ENCODE measurements at regions not wholly inside any gene's neighbourhood (a gene's known extent, or its start where the extent isn't known, plus 50 kb on each side); places are given as distances from the start of the nearest gene placed in this dataset.
"Not testable (repeated sequence)": the region's sequence is repeated elsewhere in the genome, so short reads cannot be mapped to it uniquely, and the experiment has no call there.

- no peak for DNase-seq
Measured at GRCh38 chr4:71212216-71212615, 126.6 kb upstream of the SLC4A4 start.

GRCh38 chr4:71214578-71214977 is 124.2 kb upstream of the SLC4A4 start:
- DNase-seq: no peak

GRCh38 chr4:71216316-71216959 is 122.4 kb upstream of the SLC4A4 start:
- no peak for DNase-seq

- DNase-seq: no peak
Measured at GRCh38 chr4:71217688-71218087, 121.1 kb upstream of the SLC4A4 start.

- DNase-seq: not testable (repeated sequence)
Measured at GRCh38 chr4:71220848-71221247, 118.0 kb upstream of the SLC4A4 start.

- no peak for DNase-seq
Measured at GRCh38 chr4:71221510-71222466, 117.0 kb upstream of the SLC4A4 start.

- no peak for DNase-seq
Measured at GRCh38 chr4:71222661-71223060, 116.2 kb upstream of the SLC4A4 start.

- no peak for DNase-seq
Measured at GRCh38 chr4:71229477-71230270, 109.1 kb upstream of the SLC4A4 start.

GRCh38 chr4:71230271-71231128 is 108.3 kb upstream of the SLC4A4 start:
- DNase-seq: no peak

- no peak for DNase-seq
Measured at GRCh38 chr4:71231129-71232055, 107.4 kb upstream of the SLC4A4 start.

- DNase-seq: no peak
Measured at GRCh38 chr4:71232056-71232430, 106.8 kb upstream of the SLC4A4 start.

GRCh38 chr4:71232846-71233245 is 106.0 kb upstream of the SLC4A4 start:
- no peak for DNase-seq

- DNase-seq: no peak
Measured at GRCh38 chr4:71235311-71236201, 103.3 kb upstream of the SLC4A4 start.

GRCh38 chr4:71236226-71236625 is 102.6 kb upstream of the SLC4A4 start:
- no peak for DNase-seq

GRCh38 chr4:71237641-71238040 is 101.2 kb upstream of the SLC4A4 start:
- DNase-seq: no peak

GRCh38 chr4:71239365-71239764 is 99.5 kb upstream of the SLC4A4 start:
- DNase-seq: no peak

- DNase-seq: no peak
Measured at GRCh38 chr4:71240094-71240493, 98.7 kb upstream of the SLC4A4 start.

- DNase-seq: no peak
Measured at GRCh38 chr4:71241501-71242288, 97.1 kb upstream of the SLC4A4 start.
